ENCODE measurements at regions not wholly inside any gene's neighbourhood (a gene's known extent, or its start where the extent isn't known, plus 50 kb on each side); places are given as distances from the start of the nearest gene placed in this dataset.

GRCh38 chr2:138336146-138336545 lies 165.4 kb upstream of the SPOPL start:
- H3K27ac ChIP-seq (ENCODE audit: low read depth in 2 of 2, low read length in 2 of 2): no peak overlapping the region
- H3K4me1 ChIP-seq (ENCODE audit: control insufficient read depth in 2 of 3, insufficient read depth in 2 of 3, low read depth in 1 of 3, low read length in 3 of 3): no peaks in the 10 kb centered on the region
- H3K36me3 ChIP-seq (ENCODE audit: control insufficient read depth in 2 of 3, insufficient read depth in 3 of 3, low read length in 3 of 3): no peaks in the 10 kb centered on the region
- TF ChIP-seq, protein P1, sequence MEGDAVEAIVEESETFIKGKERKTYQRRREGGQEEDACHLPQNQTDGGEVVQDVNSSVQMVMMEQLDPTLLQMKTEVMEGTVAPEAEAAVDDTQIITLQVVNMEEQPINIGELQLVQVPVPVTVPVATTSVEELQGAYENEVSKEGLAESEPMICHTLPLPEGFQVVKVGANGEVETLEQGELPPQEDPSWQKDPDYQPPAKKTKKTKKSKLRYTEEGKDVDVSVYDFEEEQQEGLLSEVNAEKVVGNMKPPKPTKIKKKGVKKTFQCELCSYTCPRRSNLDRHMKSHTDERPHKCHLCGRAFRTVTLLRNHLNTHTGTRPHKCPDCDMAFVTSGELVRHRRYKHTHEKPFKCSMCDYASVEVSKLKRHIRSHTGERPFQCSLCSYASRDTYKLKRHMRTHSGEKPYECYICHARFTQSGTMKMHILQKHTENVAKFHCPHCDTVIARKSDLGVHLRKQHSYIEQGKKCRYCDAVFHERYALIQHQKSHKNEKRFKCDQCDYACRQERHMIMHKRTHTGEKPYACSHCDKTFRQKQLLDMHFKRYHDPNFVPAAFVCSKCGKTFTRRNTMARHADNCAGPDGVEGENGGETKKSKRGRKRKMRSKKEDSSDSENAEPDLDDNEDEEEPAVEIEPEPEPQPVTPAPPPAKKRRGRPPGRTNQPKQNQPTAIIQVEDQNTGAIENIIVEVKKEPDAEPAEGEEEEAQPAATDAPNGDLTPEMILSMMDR (IDR thresholded peaks at IDR 0.05; ENCODE audit: borderline replicate concordance, extremely low read depth, insufficient read depth): no peak
- H3K9me3 ChIP-seq (ENCODE audit: control insufficient read depth in 2 of 3, insufficient read depth in 1 of 3, low read length in 3 of 3): no peaks in the 10 kb centered on the region
- FAIRE-seq: no peak
- H3K9ac ChIP-seq (ENCODE audit: low read length in 3 of 3): no peak overlapping the region
- no peaks in the 10 kb centered on the region for H3K27me3 ChIP-seq (ENCODE audit: control insufficient read depth, insufficient read depth, low read length)
- no peak overlapping the region for H3K4me3 ChIP-seq (ENCODE audit: low read length in 3 of 3)
- intact Hi-C loops (cut with DNase I): no loop called here
- DNase-seq: peak in 2 of 5 donors; percentile 4 to 12

- H3K27ac ChIP-seq (ENCODE audit: low read depth in 2 of 2, low read length in 2 of 2): no peak overlapping the region
- no peak overlapping the region for H3K9ac ChIP-seq (ENCODE audit: low read length in 3 of 3)
- H3K4me3 ChIP-seq (ENCODE audit: low read length in 3 of 3): no peak overlapping the region
- H3K27me3 ChIP-seq (ENCODE audit: control insufficient read depth, insufficient read depth, low read length): no peaks in the 10 kb centered on the region
- TF ChIP-seq, protein P1 (IDR thresholded peaks at IDR 0.05; ENCODE audit: borderline replicate concordance, extremely low read depth, insufficient read depth): no peak
- H3K4me1 ChIP-seq (ENCODE audit: control insufficient read depth in 2 of 3, insufficient read depth in 2 of 3, low read depth in 1 of 3, low read length in 3 of 3): no peaks in the 10 kb centered on the region
- H3K36me3 ChIP-seq (ENCODE audit: control insufficient read depth in 2 of 3, insufficient read depth in 3 of 3, low read length in 3 of 3): no peaks in the 10 kb centered on the region
- DNase-seq (no peak), FAIRE-seq (no peak)
- H3K9me3 ChIP-seq (ENCODE audit: control insufficient read depth in 2 of 3, insufficient read depth in 1 of 3, low read length in 3 of 3): no peaks in the 10 kb centered on the region
- intact Hi-C loops (cut with DNase I): no loop called here
Observed at GRCh38 chr2:138355244-138355643, 146.3 kb upstream of the SPOPL start.

- intact Hi-C loops (cut with DNase I): no loop called here
- Histone ChIP-seq H3K9ac (ENCODE audit: low read length in 3 of 3) (no peak overlapping the region), H3K36me3 (ENCODE audit: control insufficient read depth in 2 of 3, insufficient read depth in 3 of 3, low read length in 3 of 3) (no peaks in the 10 kb centered on the region), H3K27ac (ENCODE audit: low read depth in 2 of 2, low read length in 2 of 2) (no peak overlapping the region), H3K27me3 (ENCODE audit: control insufficient read depth, insufficient read depth, low read length) (no peaks in the 10 kb centered on the region), H3K4me3 (ENCODE audit: low read length in 3 of 3) (no peak overlapping the region), H3K4me1 (ENCODE audit: control insufficient read depth in 2 of 3, insufficient read depth in 2 of 3, low read depth in 1 of 3, low read length in 3 of 3) (no peaks in the 10 kb centered on the region), H3K9me3 (ENCODE audit: control insufficient read depth in 2 of 3, insufficient read depth in 1 of 3, low read length in 3 of 3) (no peaks in the 10 kb centered on the region)
- peak in 1 of 5 donors; percentile 6 for DNase-seq
- TF ChIP-seq, protein P1 (IDR thresholded peaks at IDR 0.05; ENCODE audit: borderline replicate concordance, extremely low read depth, insufficient read depth): no peak
- FAIRE-seq: no peak
Observed at GRCh38 chr2:138356178-138356577, 145.4 kb upstream of the SPOPL start.

- no peaks in the 10 kb centered on the region for H3K36me3 ChIP-seq (ENCODE audit: control insufficient read depth in 2 of 3, insufficient read depth in 3 of 3, low read length in 3 of 3)
- TF ChIP-seq, protein P1 (IDR thresholded peaks at IDR 0.05; ENCODE audit: borderline replicate concordance, extremely low read depth, insufficient read depth): no peak
- no peak overlapping the region for H3K9ac ChIP-seq (ENCODE audit: low read length in 3 of 3)
- FAIRE-seq (no peak), DNase-seq (no peak)
- intact Hi-C loops (cut with DNase I): no loop called here
- no peak overlapping the region for H3K27ac ChIP-seq (ENCODE audit: low read depth in 2 of 2, low read length in 2 of 2)
- H3K27me3 ChIP-seq (ENCODE audit: control insufficient read depth, insufficient read depth, low read length): no peaks in the 10 kb centered on the region
- H3K9me3 ChIP-seq (ENCODE audit: control insufficient read depth in 2 of 3, insufficient read depth in 1 of 3, low read length in 3 of 3): no peaks in the 10 kb centered on the region
- H3K4me1 ChIP-seq (ENCODE audit: control insufficient read depth in 2 of 3, insufficient read depth in 2 of 3, low read depth in 1 of 3, low read length in 3 of 3): no peaks in the 10 kb centered on the region
- H3K4me3 ChIP-seq (ENCODE audit: low read length in 3 of 3): no peak overlapping the region
Observed at GRCh38 chr2:138359532-138359931, 142.0 kb upstream of the SPOPL start.
